ENCODE measurements at regions not wholly inside any gene's neighbourhood (a gene's known extent, or its start where the extent isn't known, plus 50 kb on each side); places are given as distances from the start of the nearest gene placed in this dataset.
"Not testable (repeated sequence)": the region's sequence is repeated elsewhere in the genome, so short reads cannot be mapped to it uniquely, and the experiment has no call there.

GRCh38 chr14:43297794-43298193 lies 1209.3 kb downstream of the FSCB start:
- no peak for DNase-seq (ENCODE audit: low read depth)

- DNase-seq (ENCODE audit: low read depth): not testable (repeated sequence)
Measured at GRCh38 chr14:43296061-43296460, 1211.0 kb downstream of the FSCB start.

GRCh38 chr14:43285575-43285974 lies 1221.5 kb downstream of the FSCB start:
- no peak for DNase-seq (ENCODE audit: low read depth)

GRCh38 chr14:43260056-43260455 lies 1247.0 kb downstream of the FSCB start:
- no peak for DNase-seq (ENCODE audit: low read depth)

- DNase-seq (ENCODE audit: low read depth): no peak
Measured at GRCh38 chr14:43258396-43258795, 1248.7 kb downstream of the FSCB start.

- DNase-seq (ENCODE audit: low read depth): not testable (repeated sequence)
Measured at GRCh38 chr14:43256996-43257395, 1250.1 kb downstream of the FSCB start.

- DNase-seq (ENCODE audit: low read depth): no peak
Measured at GRCh38 chr14:43252866-43253265, 1254.2 kb downstream of the FSCB start.

GRCh38 chr14:43249591-43249990 lies 1257.5 kb downstream of the FSCB start:
- no peak for DNase-seq (ENCODE audit: low read depth)

- DNase-seq (ENCODE audit: low read depth): no peak
Measured at GRCh38 chr14:43249116-43249515, 1258.0 kb downstream of the FSCB start.

- no peak for DNase-seq (ENCODE audit: low read depth)
Measured at GRCh38 chr14:43247877-43248276, 1259.2 kb downstream of the FSCB start.

GRCh38 chr14:43244142-43244625 lies 1262.9 kb downstream of the FSCB start:
- no peak for DNase-seq (ENCODE audit: low read depth)

- DNase-seq (ENCODE audit: low read depth): no peak
Measured at GRCh38 chr14:43243168-43243567, 1263.9 kb downstream of the FSCB start.

GRCh38 chr14:43232261-43232660 lies 1274.8 kb downstream of the FSCB start:
- no peak for DNase-seq (ENCODE audit: low read depth)

- no peak for DNase-seq (ENCODE audit: low read depth)
Measured at GRCh38 chr14:43215524-43215923, 1291.6 kb downstream of the FSCB start.

GRCh38 chr14:43207189-43207588 lies 1299.9 kb downstream of the FSCB start:
- no peak for DNase-seq (ENCODE audit: low read depth)

- DNase-seq (ENCODE audit: low read depth): no peak
Measured at GRCh38 chr14:43204816-43205215, 1302.3 kb downstream of the FSCB start.

GRCh38 chr14:43200519-43200918 lies 1306.6 kb downstream of the FSCB start:
- DNase-seq (ENCODE audit: low read depth): no peak

GRCh38 chr14:43198465-43198864 lies 1308.6 kb downstream of the FSCB start:
- no peak for DNase-seq (ENCODE audit: low read depth)

GRCh38 chr14:43184540-43184939 lies 1322.5 kb downstream of the FSCB start:
- no peak for DNase-seq (ENCODE audit: low read depth)

- no peak for DNase-seq (ENCODE audit: low read depth)
Measured at GRCh38 chr14:43183916-43184315, 1323.2 kb downstream of the FSCB start.

- no peak for DNase-seq (ENCODE audit: low read depth)
Measured at GRCh38 chr14:43175896-43176295, 1331.2 kb downstream of the FSCB start.

- DNase-seq (ENCODE audit: low read depth): no peak
Measured at GRCh38 chr14:43172899-43173548, 1334.1 kb downstream of the FSCB start.

- no peak for DNase-seq (ENCODE audit: low read depth)
Measured at GRCh38 chr14:43169722-43170121, 1337.4 kb downstream of the FSCB start.

- no peak for DNase-seq (ENCODE audit: low read depth)
Measured at GRCh38 chr14:43168371-43168925, 1338.6 kb downstream of the FSCB start.
